ENCODE measurements at regions not wholly inside any gene's neighbourhood (a gene's known extent, or its start where the extent isn't known, plus 50 kb on each side); places are given as distances from the start of the nearest gene placed in this dataset.

DNA sequence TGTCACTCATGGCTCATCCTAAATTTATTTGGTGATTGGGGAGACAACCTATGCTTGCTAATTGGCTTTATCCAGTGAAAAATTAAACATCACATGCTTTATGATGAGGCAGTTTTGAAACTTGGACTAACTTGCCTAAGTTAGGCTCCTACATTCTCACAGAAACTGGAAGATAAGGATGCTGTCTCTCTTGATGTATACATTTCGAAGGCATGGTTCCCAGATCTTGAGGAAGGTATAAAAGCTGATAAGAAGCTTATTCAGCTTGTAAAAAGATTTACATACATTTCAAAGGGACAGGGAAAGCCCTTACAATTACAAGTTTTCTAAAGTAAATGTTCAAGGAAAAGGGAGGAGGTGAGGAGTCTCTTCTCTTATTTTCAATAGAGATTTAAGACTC lies 561.7 kb downstream of the IPMK start:
- no peaks in the 10 kb centered on the region for H3K36me3 ChIP-seq (ENCODE audit: control insufficient read depth, insufficient read depth, low read length)
- ChIA-PET POLR2A (no interaction called here), CTCF (no interaction called here)
- peaks cover 6% of the 10 kb centered on the region; the same call in 1 of the 2 replicates for H3K9me3 ChIP-seq (ENCODE audit: control insufficient read depth, insufficient read depth, low read depth, low read length)
- intact Hi-C loops (cut with micrococcal nuclease; ENCODE audit: unreplicated experiment) (no loop called here), in situ Hi-C loops (cut with HindIII; ENCODE audit: low pct_unique_long_range_greater_than_20kb, low sequenced_read_pairs) (no loop called here)
- no peak for ATAC-seq
- H3K4me1 ChIP-seq (ENCODE audit: control insufficient read depth, insufficient read depth, low read length) = peaks cover 4% of the 10 kb centered on the region; the same call in 1 of the 2 replicates
- no peak for DNase-seq (ENCODE audit: low read depth, low spot score)
- no peaks in the 10 kb centered on the region for H3K27me3 ChIP-seq (ENCODE audit: control insufficient read depth, insufficient read depth, low read length)
- H3K27ac ChIP-seq (ENCODE audit: low read length) = no peak overlapping the region
- H3K4me3 ChIP-seq (ENCODE audit: low read depth in 2 of 2, low read length in 2 of 2) = no peak overlapping the region
- BruUV-seq (replicated peaks) = no TSS peak
- no peak for TF ChIP-seq TCF7L2 (IDR thresholded peaks at IDR 0.05; ENCODE audit: low read depth, low read length)
- TF ChIP-seq POLR2AphosphoS5 (IDR thresholded peaks at IDR 0.05; ENCODE audit: low read depth, low read length) = no peak
- TF ChIP-seq, protein P1, sequence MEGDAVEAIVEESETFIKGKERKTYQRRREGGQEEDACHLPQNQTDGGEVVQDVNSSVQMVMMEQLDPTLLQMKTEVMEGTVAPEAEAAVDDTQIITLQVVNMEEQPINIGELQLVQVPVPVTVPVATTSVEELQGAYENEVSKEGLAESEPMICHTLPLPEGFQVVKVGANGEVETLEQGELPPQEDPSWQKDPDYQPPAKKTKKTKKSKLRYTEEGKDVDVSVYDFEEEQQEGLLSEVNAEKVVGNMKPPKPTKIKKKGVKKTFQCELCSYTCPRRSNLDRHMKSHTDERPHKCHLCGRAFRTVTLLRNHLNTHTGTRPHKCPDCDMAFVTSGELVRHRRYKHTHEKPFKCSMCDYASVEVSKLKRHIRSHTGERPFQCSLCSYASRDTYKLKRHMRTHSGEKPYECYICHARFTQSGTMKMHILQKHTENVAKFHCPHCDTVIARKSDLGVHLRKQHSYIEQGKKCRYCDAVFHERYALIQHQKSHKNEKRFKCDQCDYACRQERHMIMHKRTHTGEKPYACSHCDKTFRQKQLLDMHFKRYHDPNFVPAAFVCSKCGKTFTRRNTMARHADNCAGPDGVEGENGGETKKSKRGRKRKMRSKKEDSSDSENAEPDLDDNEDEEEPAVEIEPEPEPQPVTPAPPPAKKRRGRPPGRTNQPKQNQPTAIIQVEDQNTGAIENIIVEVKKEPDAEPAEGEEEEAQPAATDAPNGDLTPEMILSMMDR (IDR thresholded peaks at IDR 0.05) = no peak
- TF ChIP-seq, protein P2, sequence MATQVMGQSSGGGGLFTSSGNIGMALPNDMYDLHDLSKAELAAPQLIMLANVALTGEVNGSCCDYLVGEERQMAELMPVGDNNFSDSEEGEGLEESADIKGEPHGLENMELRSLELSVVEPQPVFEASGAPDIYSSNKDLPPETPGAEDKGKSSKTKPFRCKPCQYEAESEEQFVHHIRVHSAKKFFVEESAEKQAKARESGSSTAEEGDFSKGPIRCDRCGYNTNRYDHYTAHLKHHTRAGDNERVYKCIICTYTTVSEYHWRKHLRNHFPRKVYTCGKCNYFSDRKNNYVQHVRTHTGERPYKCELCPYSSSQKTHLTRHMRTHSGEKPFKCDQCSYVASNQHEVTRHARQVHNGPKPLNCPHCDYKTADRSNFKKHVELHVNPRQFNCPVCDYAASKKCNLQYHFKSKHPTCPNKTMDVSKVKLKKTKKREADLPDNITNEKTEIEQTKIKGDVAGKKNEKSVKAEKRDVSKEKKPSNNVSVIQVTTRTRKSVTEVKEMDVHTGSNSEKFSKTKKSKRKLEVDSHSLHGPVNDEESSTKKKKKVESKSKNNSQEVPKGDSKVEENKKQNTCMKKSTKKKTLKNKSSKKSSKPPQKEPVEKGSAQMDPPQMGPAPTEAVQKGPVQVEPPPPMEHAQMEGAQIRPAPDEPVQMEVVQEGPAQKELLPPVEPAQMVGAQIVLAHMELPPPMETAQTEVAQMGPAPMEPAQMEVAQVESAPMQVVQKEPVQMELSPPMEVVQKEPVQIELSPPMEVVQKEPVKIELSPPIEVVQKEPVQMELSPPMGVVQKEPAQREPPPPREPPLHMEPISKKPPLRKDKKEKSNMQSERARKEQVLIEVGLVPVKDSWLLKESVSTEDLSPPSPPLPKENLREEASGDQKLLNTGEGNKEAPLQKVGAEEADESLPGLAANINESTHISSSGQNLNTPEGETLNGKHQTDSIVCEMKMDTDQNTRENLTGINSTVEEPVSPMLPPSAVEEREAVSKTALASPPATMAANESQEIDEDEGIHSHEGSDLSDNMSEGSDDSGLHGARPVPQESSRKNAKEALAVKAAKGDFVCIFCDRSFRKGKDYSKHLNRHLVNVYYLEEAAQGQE (IDR thresholded peaks at IDR 0.05; ENCODE audit: insufficient read depth in 1 of 2, low read depth in 2 of 2, low read length in 1 of 2) = no peak
- no peak for TF ChIP-seq SIN3A (IDR thresholded peaks at IDR 0.05; ENCODE audit: borderline replicate concordance, insufficient read depth, low read depth, low read length)

DNA sequence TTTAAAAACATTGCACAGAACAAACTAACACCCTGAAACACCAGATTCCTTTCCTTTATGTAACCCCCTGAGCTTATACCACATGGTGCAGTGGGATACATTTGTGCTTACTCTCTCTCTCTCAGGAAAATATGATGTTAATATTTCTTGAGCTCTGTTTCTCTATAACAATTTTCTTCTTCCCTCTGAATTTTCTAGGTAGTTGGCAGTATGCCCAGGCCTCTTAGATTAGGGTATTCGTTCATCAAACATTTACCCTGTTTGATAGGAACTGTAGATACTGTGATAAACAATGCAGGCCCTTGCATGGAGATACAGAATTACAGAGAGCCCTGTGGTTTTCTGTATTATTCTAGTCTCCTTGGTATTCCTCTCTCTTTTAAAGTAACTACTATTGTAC lies 567.8 kb downstream of the IPMK start:
- TF ChIP-seq TCF7L2 (IDR thresholded peaks at IDR 0.05; ENCODE audit: low read depth, low read length) = no peak
- TF ChIP-seq, protein P2 (IDR thresholded peaks at IDR 0.05; ENCODE audit: insufficient read depth in 1 of 2, low read depth in 2 of 2, low read length in 1 of 2) = no peak
- no peak for TF ChIP-seq POLR2AphosphoS5 (IDR thresholded peaks at IDR 0.05; ENCODE audit: low read depth, low read length)
- TF ChIP-seq, protein P1 (IDR thresholded peaks at IDR 0.05) = no peak
- no peak for TF ChIP-seq SIN3A (IDR thresholded peaks at IDR 0.05; ENCODE audit: borderline replicate concordance, insufficient read depth, low read depth, low read length)
- H3K27me3 ChIP-seq (ENCODE audit: control insufficient read depth, insufficient read depth, low read length) = no peaks in the 10 kb centered on the region
- H3K36me3 ChIP-seq (ENCODE audit: control insufficient read depth, insufficient read depth, low read length) = no peaks in the 10 kb centered on the region
- peaks cover 6% of the 10 kb centered on the region; the same call in 1 of the 2 replicates for H3K9me3 ChIP-seq (ENCODE audit: control insufficient read depth, insufficient read depth, low read depth, low read length)
- ChIA-PET POLR2A (no interaction called here), CTCF (no interaction called here)
- no TSS peak for BruUV-seq (replicated peaks)
- H3K27ac ChIP-seq (ENCODE audit: low read length) = no peak overlapping the region
- intact Hi-C loops (cut with micrococcal nuclease; ENCODE audit: unreplicated experiment) (no loop called here), in situ Hi-C loops (cut with HindIII; ENCODE audit: low pct_unique_long_range_greater_than_20kb, low sequenced_read_pairs) (no loop called here)
- H3K4me1 ChIP-seq (ENCODE audit: control insufficient read depth, insufficient read depth, low read length) = peaks cover 7% of the 10 kb centered on the region; the same call in 1 of the 2 replicates
- DNase-seq (ENCODE audit: low read depth, low spot score) (no peak), ATAC-seq (no peak)
- H3K4me3 ChIP-seq (ENCODE audit: low read depth in 2 of 2, low read length in 2 of 2) = no peak overlapping the region

All from Panc1 (cell line).